DOHH2 (cell line): ENCODE measurements at regions not wholly inside any gene's neighbourhood (a gene's known extent, or its start where the extent isn't known, plus 50 kb on each side); places are given as distances from the start of the nearest gene placed in this dataset.

ENCODE experiments used
- H3F3A ChIP-seq: fragments of 200-600 bp; sonication (generic), shearing (Covaris generic); 2 replicates; pipeline ENCODE4 v1.6.0; 2016; ENCODE audit warnings: antibody characterized with exemption, mild to moderate bottlenecking; ENCODE audit not compliant: control insufficient read depth, insufficient read depth
- H3K27ac ChIP-seq: fragments of 200-600 bp; sonication (generic); 2 replicates; pipeline ENCODE4 v1.5.1; 2014; ENCODE audit warnings: low read depth, mild to moderate bottlenecking, low read length, moderate library complexity
- H3K27me3 ChIP-seq: fragments of 200-600 bp; sonication (generic); 2 replicates; pipeline ENCODE4 v1.6.1; 2014; ENCODE audit warnings: mild to moderate bottlenecking, low read length, mixed read lengths; ENCODE audit not compliant: control insufficient read depth
- H3K36me3 ChIP-seq: fragments of 200-600 bp; sonication (generic); 2 replicates; pipeline ENCODE4 v1.6.1; 2014; ENCODE audit warnings: mild to moderate bottlenecking, low read length, moderate library complexity, mixed read lengths; ENCODE audit not compliant: control insufficient read depth
- H3K4me1 ChIP-seq: fragments of 200-600 bp; sonication (generic); 2 replicates; pipeline ENCODE4 v1.6.1; 2014; ENCODE audit warnings: mild to moderate bottlenecking, low read length, mixed read lengths; ENCODE audit not compliant: control insufficient read depth
- H3K4me2 ChIP-seq: fragments of 200-600 bp; sonication (generic); 2 replicates; pipeline ENCODE4 v1.6.0; 2014; ENCODE audit warnings: mild to moderate bottlenecking, low read length, moderate library complexity
- H3K4me3 ChIP-seq: fragments of 200-600 bp; sonication (generic); 2 replicates; pipeline ENCODE4 v1.5.1; 2014; ENCODE audit warnings: mild to moderate bottlenecking, low read length, mixed read lengths
- H3K79me2 ChIP-seq: fragments of 200-600 bp; sonication (generic); 2 replicates; pipeline ENCODE4 v1.6.1; 2014; ENCODE audit warnings: mild to moderate bottlenecking, low read length, mixed read lengths; ENCODE audit not compliant: control insufficient read depth
- H3K9me2 ChIP-seq: fragments of 200-600 bp; sonication (generic); replicated peaks from 2 replicates; pipeline ENCODE4 v1.6.1; 2014; ENCODE audit warnings: mild to moderate bottlenecking, low read length, mixed read lengths; ENCODE audit not compliant: control insufficient read depth
- H3K9me3 ChIP-seq: fragments of 200-600 bp; sonication (generic); 2 replicates; pipeline ENCODE4 v1.6.1; 2014; ENCODE audit warnings: antibody characterized with exemption, low read length, mixed read lengths; ENCODE audit not compliant: control insufficient read depth, insufficient read depth
- H4K20me1 ChIP-seq: fragments of 200-600 bp; sonication (generic); 2 replicates; pipeline ENCODE4 v1.6.0; 2014; ENCODE audit warnings: low read depth, mild to moderate bottlenecking, antibody characterized with exemption, low read length, moderate library complexity; ENCODE audit not compliant: control insufficient read depth, insufficient read depth
- EZH2phosphoT487 ChIP-seq: fragments of 200-600 bp; sonication (generic); IDR thresholded peaks from 2 replicates; pipeline ENCODE4 v1.6.1; 2017; ENCODE audit warnings: borderline replicate concordance, mild to moderate bottlenecking, antibody characterized with exemption, low read length, moderate library complexity, mixed read lengths
- TF ChIP-seq, protein P1 (sequence below): fragments of 200-600 bp; sonication (generic); IDR thresholded peaks from one replicate; pipeline ENCODE4 v1.5.1; 2014; ENCODE audit warnings: antibody characterized with exemption, mild to moderate bottlenecking, low read depth, low read length; ENCODE audit not compliant: poor library complexity, severe bottlenecking

GRCh38 chr1:187819086-187819485, 990.3 kb downstream of the PLA2G4A start:
- Histone ChIP-seq H3K4me2 (no peak overlapping the region), H3K79me2 (no peaks in the 10 kb centered on the region), H3K9me2 (no peaks in the 10 kb centered on the region), H3F3A (no peaks in the 10 kb centered on the region), H4K20me1 (no peaks in the 10 kb centered on the region), H3K27me3 (no peaks in the 10 kb centered on the region), H3K36me3 (no peaks in the 10 kb centered on the region), H3K4me3 (no peak overlapping the region), H3K9me3 (no peaks in the 10 kb centered on the region), H3K27ac (no peak overlapping the region), H3K4me1 (no peaks in the 10 kb centered on the region)
- TF ChIP-seq, protein P1, sequence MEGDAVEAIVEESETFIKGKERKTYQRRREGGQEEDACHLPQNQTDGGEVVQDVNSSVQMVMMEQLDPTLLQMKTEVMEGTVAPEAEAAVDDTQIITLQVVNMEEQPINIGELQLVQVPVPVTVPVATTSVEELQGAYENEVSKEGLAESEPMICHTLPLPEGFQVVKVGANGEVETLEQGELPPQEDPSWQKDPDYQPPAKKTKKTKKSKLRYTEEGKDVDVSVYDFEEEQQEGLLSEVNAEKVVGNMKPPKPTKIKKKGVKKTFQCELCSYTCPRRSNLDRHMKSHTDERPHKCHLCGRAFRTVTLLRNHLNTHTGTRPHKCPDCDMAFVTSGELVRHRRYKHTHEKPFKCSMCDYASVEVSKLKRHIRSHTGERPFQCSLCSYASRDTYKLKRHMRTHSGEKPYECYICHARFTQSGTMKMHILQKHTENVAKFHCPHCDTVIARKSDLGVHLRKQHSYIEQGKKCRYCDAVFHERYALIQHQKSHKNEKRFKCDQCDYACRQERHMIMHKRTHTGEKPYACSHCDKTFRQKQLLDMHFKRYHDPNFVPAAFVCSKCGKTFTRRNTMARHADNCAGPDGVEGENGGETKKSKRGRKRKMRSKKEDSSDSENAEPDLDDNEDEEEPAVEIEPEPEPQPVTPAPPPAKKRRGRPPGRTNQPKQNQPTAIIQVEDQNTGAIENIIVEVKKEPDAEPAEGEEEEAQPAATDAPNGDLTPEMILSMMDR, result no peak
- TF ChIP-seq EZH2phosphoT487, result no peak

DNA sequence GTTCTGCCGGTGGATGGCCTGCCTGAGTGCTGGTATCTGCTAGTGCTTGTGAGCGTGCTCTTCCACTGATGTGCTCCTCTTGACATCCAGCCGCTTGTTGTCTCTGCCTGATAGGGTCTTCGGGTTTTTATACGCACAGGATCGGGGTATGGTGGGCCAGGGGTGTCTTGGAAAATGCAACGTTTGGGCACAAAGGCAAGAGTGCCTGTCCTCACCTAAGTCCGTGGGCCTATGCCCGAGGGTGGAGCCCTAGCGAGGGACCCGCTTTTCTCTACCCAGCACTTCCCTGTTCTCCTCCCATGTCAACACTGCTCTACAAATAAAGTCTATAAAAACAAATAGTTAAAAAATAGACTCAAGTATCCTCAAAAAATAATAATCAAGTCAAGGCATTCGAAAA, 1007.8 kb downstream of the PLA2G4A start:
- no peak overlapping the region for H3K27ac ChIP-seq
- H3K4me2 ChIP-seq, result no peak overlapping the region
- TF ChIP-seq, protein P1, result no peak
- TF ChIP-seq EZH2phosphoT487, result no peak
- no peaks in the 10 kb centered on the region for H3K9me3 ChIP-seq
- no peaks in the 10 kb centered on the region for H3K36me3 ChIP-seq
- H3K9me2 ChIP-seq, result no peaks in the 10 kb centered on the region
- no peaks in the 10 kb centered on the region for H3K79me2 ChIP-seq
- no peaks in the 10 kb centered on the region for H3K4me1 ChIP-seq
- H4K20me1 ChIP-seq, result no peaks in the 10 kb centered on the region
- H3K4me3 ChIP-seq, result no peak overlapping the region
- H3F3A ChIP-seq, result no peaks in the 10 kb centered on the region
- H3K27me3 ChIP-seq, result no peaks in the 10 kb centered on the region

- Histone ChIP-seq H3K27me3 (no peaks in the 10 kb centered on the region), H3K79me2 (no peaks in the 10 kb centered on the region), H3K4me1 (no peaks in the 10 kb centered on the region), H3K4me2 (no peak overlapping the region), H3K36me3 (no peaks in the 10 kb centered on the region), H3K9me3 (no peaks in the 10 kb centered on the region; the same call in 1 of the 2 replicates), H3K27ac (no peak overlapping the region), H3K4me3 (no peak overlapping the region), H3K9me2 (no peaks in the 10 kb centered on the region), H4K20me1 (no peaks in the 10 kb centered on the region), H3F3A (no peaks in the 10 kb centered on the region)
- TF ChIP-seq, protein P1, result no peak
- TF ChIP-seq EZH2phosphoT487, result no peak
Measured at GRCh38 chr1:187837787-187838186, 1009.0 kb downstream of the PLA2G4A start.
